Loucy (cell line): ENCODE measurements at regions not wholly inside any gene's neighbourhood (a gene's known extent, or its start where the extent isn't known, plus 50 kb on each side); places are given as distances from the start of the nearest gene placed in this dataset.

Experiments
- H2AFZ ChIP-seq: fragments of 200-600 bp; sonication (generic); 2 replicates; pipeline ENCODE4 v1.6.0; 2016; ENCODE audit warnings: antibody characterized with exemption, mild to moderate bottlenecking, low read length, moderate library complexity
- H3F3A ChIP-seq: fragments of 200-600 bp; 2 replicates; pipeline ENCODE4 v1.6.0; 2016; ENCODE audit warnings: antibody characterized with exemption, low read depth, mild to moderate bottlenecking
- H3K27me3 ChIP-seq: fragments of 200-600 bp; sonication (generic); 2 replicates; pipeline ENCODE4 v1.6.1; 2014; ENCODE audit warnings: low read length, mild to moderate bottlenecking; ENCODE audit not compliant: insufficient read depth, poor library complexity, severe bottlenecking
- H3K36me3 ChIP-seq: fragments of 200-600 bp; sonication (generic); 2 replicates; pipeline ENCODE4 v1.6.1; 2016; ENCODE audit warnings: low read length; ENCODE audit not compliant: insufficient read depth
- H3K4me1 ChIP-seq: fragments of 200-600 bp; sonication (generic); 2 replicates; pipeline ENCODE4 v1.5.1; 2014; ENCODE audit warnings: low read length, mild to moderate bottlenecking; ENCODE audit not compliant: insufficient read depth, poor library complexity, severe bottlenecking
- H3K4me2 ChIP-seq: fragments of 200-600 bp; sonication (generic); 2 replicates; pipeline ENCODE4 v1.6.0; 2014; ENCODE audit warnings: antibody characterized with exemption, low read length, low read depth, mild to moderate bottlenecking; ENCODE audit not compliant: poor library complexity, severe bottlenecking
- H3K4me3 ChIP-seq: fragments of 200-600 bp; sonication (generic); 2 replicates; pipeline ENCODE4 v1.5.1; 2014; ENCODE audit warnings: low read length, mild to moderate bottlenecking, mixed read lengths; ENCODE audit not compliant: poor library complexity, severe bottlenecking
- H3K79me2 ChIP-seq: fragments of 200-600 bp; sonication (generic); 2 replicates; pipeline ENCODE4 v1.6.1; 2014; ENCODE audit warnings: low read length; ENCODE audit not compliant: insufficient read depth
- H3K9ac ChIP-seq: fragments of 200-600 bp; sonication (generic); 2 replicates; pipeline ENCODE4 v1.6.0; 2014; ENCODE audit warnings: mild to moderate bottlenecking, low read depth, low read length, moderate library complexity; ENCODE audit not compliant: poor library complexity, severe bottlenecking
- H3K9me2 ChIP-seq: fragments of 200-600 bp; sonication (generic); replicated peaks from 2 replicates; pipeline ENCODE4 v1.6.1; 2016; ENCODE audit warnings: low read depth, low read length, mixed read lengths
- H3K9me3 ChIP-seq: fragments of 200-600 bp; sonication (generic); 2 replicates; pipeline ENCODE4 v1.6.1; 2014; ENCODE audit warnings: mild to moderate bottlenecking, antibody characterized with exemption, low read length, low read depth; ENCODE audit not compliant: insufficient read depth
- H4K20me1 ChIP-seq: fragments of 200-600 bp; sonication (generic); 2 replicates; pipeline ENCODE4 v1.6.0; 2014; ENCODE audit warnings: antibody characterized with exemption, low read length, mild to moderate bottlenecking; ENCODE audit not compliant: insufficient read depth, poor library complexity, severe bottlenecking
- EZH2phosphoT487 ChIP-seq: fragments of 200-600 bp; IDR thresholded peaks from 2 replicates; pipeline ENCODE4 v1.6.1; 2018; ENCODE audit warnings: antibody characterized with exemption, mild to moderate bottlenecking, moderate library complexity, borderline replicate concordance
- TF ChIP-seq, protein P1 (sequence below): fragments of 200-600 bp; sonication (generic); conservative IDR thresholded peaks from 2 replicates; pipeline ENCODE4 v1.5.1; 2014; ENCODE audit warnings: mild to moderate bottlenecking, antibody characterized with exemption, low read length

- Histone ChIP-seq H3K4me1 (peaks cover 22% of the 10 kb centered on the region), H4K20me1 (peaks cover 20% of the 10 kb centered on the region)
These were observed 166.7 kb upstream of the ZNF267 start for GRCh38 chr16:31706925-31707324.

GRCh38 chr16:31707743-31708335 is 165.8 kb upstream of the ZNF267 start:
- Histone ChIP-seq H4K20me1 (peaks cover 11% of the 10 kb centered on the region), H3K4me1 (peaks cover 19% of the 10 kb centered on the region), H3K9ac (no peak overlapping the region), H3K27me3 (no peaks in the 10 kb centered on the region), H3K9me2 (no peaks in the 10 kb centered on the region), H3F3A (peaks cover 3% of the 10 kb centered on the region; the same call in 1 of the 2 replicates), H3K79me2 (peaks cover 11% of the 10 kb centered on the region; the same call in 1 of the 2 replicates), H3K36me3 (peaks cover 30% of the 10 kb centered on the region), H3K4me2 (peak overlapping the region; percentile 23), H3K4me3 (no peak overlapping the region), H2AFZ (no peak overlapping the region), H3K9me3 (no peaks in the 10 kb centered on the region)
- TF ChIP-seq, protein P1, sequence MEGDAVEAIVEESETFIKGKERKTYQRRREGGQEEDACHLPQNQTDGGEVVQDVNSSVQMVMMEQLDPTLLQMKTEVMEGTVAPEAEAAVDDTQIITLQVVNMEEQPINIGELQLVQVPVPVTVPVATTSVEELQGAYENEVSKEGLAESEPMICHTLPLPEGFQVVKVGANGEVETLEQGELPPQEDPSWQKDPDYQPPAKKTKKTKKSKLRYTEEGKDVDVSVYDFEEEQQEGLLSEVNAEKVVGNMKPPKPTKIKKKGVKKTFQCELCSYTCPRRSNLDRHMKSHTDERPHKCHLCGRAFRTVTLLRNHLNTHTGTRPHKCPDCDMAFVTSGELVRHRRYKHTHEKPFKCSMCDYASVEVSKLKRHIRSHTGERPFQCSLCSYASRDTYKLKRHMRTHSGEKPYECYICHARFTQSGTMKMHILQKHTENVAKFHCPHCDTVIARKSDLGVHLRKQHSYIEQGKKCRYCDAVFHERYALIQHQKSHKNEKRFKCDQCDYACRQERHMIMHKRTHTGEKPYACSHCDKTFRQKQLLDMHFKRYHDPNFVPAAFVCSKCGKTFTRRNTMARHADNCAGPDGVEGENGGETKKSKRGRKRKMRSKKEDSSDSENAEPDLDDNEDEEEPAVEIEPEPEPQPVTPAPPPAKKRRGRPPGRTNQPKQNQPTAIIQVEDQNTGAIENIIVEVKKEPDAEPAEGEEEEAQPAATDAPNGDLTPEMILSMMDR: no peak
- TF ChIP-seq EZH2phosphoT487: no peak

More at GRCh38 chr16:31706925-31707324, 166.7 kb upstream of the ZNF267 start:
- Histone ChIP-seq H2AFZ (no peak overlapping the region), H3K9ac (no peak overlapping the region), H3K9me3 (no peaks in the 10 kb centered on the region), H3K36me3 (peaks cover 30% of the 10 kb centered on the region), H3K9me2 (no peaks in the 10 kb centered on the region), H3K4me2 (no peak overlapping the region), H3K79me2 (peaks cover 20% of the 10 kb centered on the region), H3F3A (peaks cover 3% of the 10 kb centered on the region; the same call in 1 of the 2 replicates), H3K4me3 (no peak overlapping the region), H3K27me3 (no peaks in the 10 kb centered on the region)
- TF ChIP-seq, protein P1: no peak
- no peak for TF ChIP-seq EZH2phosphoT487

- TF ChIP-seq EZH2phosphoT487: no peak
- TF ChIP-seq, protein P1: no peak
- H3K27me3 ChIP-seq: no peaks in the 10 kb centered on the region
These were observed 165.3 kb upstream of the ZNF267 start for GRCh38 chr16:31708348-31708747.

More at GRCh38 chr16:31708348-31708747, 165.3 kb upstream of the ZNF267 start:
- Histone ChIP-seq H4K20me1 (peaks cover 6% of the 10 kb centered on the region), H3K36me3 (peaks cover 30% of the 10 kb centered on the region), H3K4me3 (no peak overlapping the region), H2AFZ (no peak overlapping the region), H3K4me1 (peaks cover 20% of the 10 kb centered on the region), H3F3A (peaks cover 3% of the 10 kb centered on the region; the same call in 1 of the 2 replicates), H3K79me2 (peaks cover 7% of the 10 kb centered on the region; the same call in 1 of the 2 replicates), H3K9me2 (no peaks in the 10 kb centered on the region), H3K9ac (peak overlapping the region; percentile 5), H3K4me2 (peak overlapping the region; percentile 23), H3K9me3 (no peaks in the 10 kb centered on the region)
